ENCODE measurements at regions not wholly inside any gene's neighbourhood (a gene's known extent, or its start where the extent isn't known, plus 50 kb on each side); places are given as distances from the start of the nearest gene placed in this dataset.

GRCh38 chr10:70967591-70968587 lies 79.5 kb upstream of the PCBD1 start:
- Histone ChIP-seq H3K9ac (ENCODE audit: low read depth, low read length) (no peak overlapping the region), H3K27me3 (ENCODE audit: control insufficient read depth, insufficient read depth, low read length) (peaks cover 67% of the 10 kb centered on the region), H3K4me1 (ENCODE audit: control insufficient read depth, insufficient read depth, low read length) (no peaks in the 10 kb centered on the region), H3K4me2 (ENCODE audit: low read length) (no peak overlapping the region), H3K9me3 (replicated peaks; ENCODE audit: low read length) (no peaks in the 10 kb centered on the region), H3K36me3 (ENCODE audit: insufficient read depth, low read length) (no peaks in the 10 kb centered on the region), H3K4me3 (ENCODE audit: low read length) (no peak overlapping the region)

- H3K4me3 ChIP-seq (ENCODE audit: low read length): no peak overlapping the region
- H3K36me3 ChIP-seq (ENCODE audit: insufficient read depth, low read length): no peaks in the 10 kb centered on the region
- H3K4me2 ChIP-seq (ENCODE audit: low read length): no peak overlapping the region
- no peaks in the 10 kb centered on the region for H3K9me3 ChIP-seq (replicated peaks; ENCODE audit: low read length)
- H3K4me1 ChIP-seq (ENCODE audit: control insufficient read depth, insufficient read depth, low read length): no peaks in the 10 kb centered on the region
- no peak overlapping the region for H3K9ac ChIP-seq (ENCODE audit: low read depth, low read length)
- peaks cover 64% of the 10 kb centered on the region for H3K27me3 ChIP-seq (ENCODE audit: control insufficient read depth, insufficient read depth, low read length)
These were observed 80.8 kb upstream of the PCBD1 start for GRCh38 chr10:70969188-70969587.

GRCh38 chr10:70970830-70971229 lies 82.5 kb upstream of the PCBD1 start:
- Histone ChIP-seq H3K27me3 (ENCODE audit: control insufficient read depth, insufficient read depth, low read length) (peaks cover 66% of the 10 kb centered on the region), H3K4me1 (ENCODE audit: control insufficient read depth, insufficient read depth, low read length) (no peaks in the 10 kb centered on the region), H3K9me3 (replicated peaks; ENCODE audit: low read length) (no peaks in the 10 kb centered on the region), H3K4me3 (ENCODE audit: low read length) (no peak overlapping the region), H3K9ac (ENCODE audit: low read depth, low read length) (no peak overlapping the region), H3K36me3 (ENCODE audit: insufficient read depth, low read length) (no peaks in the 10 kb centered on the region), H3K4me2 (ENCODE audit: low read length) (no peak overlapping the region)

- Histone ChIP-seq H3K36me3 (ENCODE audit: insufficient read depth, low read length) (no peaks in the 10 kb centered on the region), H3K9me3 (replicated peaks; ENCODE audit: low read length) (no peaks in the 10 kb centered on the region), H3K4me3 (ENCODE audit: low read length) (no peak overlapping the region)
These were observed 84.9 kb upstream of the PCBD1 start for GRCh38 chr10:70973275-70973674.

GRCh38 chr10:70974351-70974901 lies 86.1 kb upstream of the PCBD1 start:
- peaks cover 54% of the 10 kb centered on the region for H3K27me3 ChIP-seq (ENCODE audit: control insufficient read depth, insufficient read depth, low read length)
- H3K36me3 ChIP-seq (ENCODE audit: insufficient read depth, low read length): no peaks in the 10 kb centered on the region
- no peak overlapping the region for H3K4me3 ChIP-seq (ENCODE audit: low read length)
- H3K4me2 ChIP-seq (ENCODE audit: low read length): no peak overlapping the region
- H3K9me3 ChIP-seq (replicated peaks; ENCODE audit: low read length): no peaks in the 10 kb centered on the region
- H3K4me1 ChIP-seq (ENCODE audit: control insufficient read depth, insufficient read depth, low read length): no peaks in the 10 kb centered on the region
- no peak overlapping the region for H3K9ac ChIP-seq (ENCODE audit: low read depth, low read length)

More at GRCh38 chr10:70973275-70973674, 84.9 kb upstream of the PCBD1 start:
- Histone ChIP-seq H3K27me3 (ENCODE audit: control insufficient read depth, insufficient read depth, low read length) (peaks cover 60% of the 10 kb centered on the region), H3K9ac (ENCODE audit: low read depth, low read length) (no peak overlapping the region), H3K4me2 (ENCODE audit: low read length) (no peak overlapping the region), H3K4me1 (ENCODE audit: control insufficient read depth, insufficient read depth, low read length) (no peaks in the 10 kb centered on the region)

- Histone ChIP-seq H3K27me3 (ENCODE audit: control insufficient read depth, insufficient read depth, low read length) (peaks cover 58% of the 10 kb centered on the region), H3K4me1 (ENCODE audit: control insufficient read depth, insufficient read depth, low read length) (no peaks in the 10 kb centered on the region), H3K36me3 (ENCODE audit: insufficient read depth, low read length) (no peaks in the 10 kb centered on the region), H3K4me3 (ENCODE audit: low read length) (no peak overlapping the region), H3K4me2 (ENCODE audit: low read length) (no peak overlapping the region), H3K9ac (ENCODE audit: low read depth, low read length) (no peak overlapping the region), H3K9me3 (replicated peaks; ENCODE audit: low read length) (no peaks in the 10 kb centered on the region)
These were observed 86.6 kb upstream of the PCBD1 start for GRCh38 chr10:70974920-70975319.

GRCh38 chr10:70976063-70976695 lies 87.8 kb upstream of the PCBD1 start:
- Histone ChIP-seq H3K27me3 (ENCODE audit: control insufficient read depth, insufficient read depth, low read length) (peaks cover 47% of the 10 kb centered on the region), H3K9me3 (replicated peaks; ENCODE audit: low read length) (no peaks in the 10 kb centered on the region), H3K4me1 (ENCODE audit: control insufficient read depth, insufficient read depth, low read length) (no peaks in the 10 kb centered on the region), H3K4me3 (ENCODE audit: low read length) (no peak overlapping the region), H3K36me3 (ENCODE audit: insufficient read depth, low read length) (no peaks in the 10 kb centered on the region), H3K4me2 (ENCODE audit: low read length) (no peak overlapping the region), H3K9ac (ENCODE audit: low read depth, low read length) (no peak overlapping the region)

GRCh38 chr10:70977625-70978024 lies 89.3 kb upstream of the PCBD1 start:
- Histone ChIP-seq H3K9me3 (replicated peaks; ENCODE audit: low read length) (no peaks in the 10 kb centered on the region), H3K4me2 (ENCODE audit: low read length) (no peak overlapping the region)

GRCh38 chr10:70978181-70978580 lies 89.8 kb upstream of the PCBD1 start:
- Histone ChIP-seq H3K4me3 (ENCODE audit: low read length) (no peak overlapping the region), H3K9ac (ENCODE audit: low read depth, low read length) (no peak overlapping the region), H3K36me3 (ENCODE audit: insufficient read depth, low read length) (no peaks in the 10 kb centered on the region), H3K4me2 (ENCODE audit: low read length) (no peak overlapping the region), H3K27me3 (ENCODE audit: control insufficient read depth, insufficient read depth, low read length) (peaks cover 60% of the 10 kb centered on the region), H3K4me1 (ENCODE audit: control insufficient read depth, insufficient read depth, low read length) (no peaks in the 10 kb centered on the region), H3K9me3 (replicated peaks; ENCODE audit: low read length) (no peaks in the 10 kb centered on the region)

More at GRCh38 chr10:70977625-70978024, 89.3 kb upstream of the PCBD1 start:
- no peaks in the 10 kb centered on the region for H3K4me1 ChIP-seq (ENCODE audit: control insufficient read depth, insufficient read depth, low read length)
- H3K27me3 ChIP-seq (ENCODE audit: control insufficient read depth, insufficient read depth, low read length): peaks cover 55% of the 10 kb centered on the region
- no peak overlapping the region for H3K4me3 ChIP-seq (ENCODE audit: low read length)
- no peak overlapping the region for H3K9ac ChIP-seq (ENCODE audit: low read depth, low read length)
- H3K36me3 ChIP-seq (ENCODE audit: insufficient read depth, low read length): no peaks in the 10 kb centered on the region

- H3K4me1 ChIP-seq (ENCODE audit: control insufficient read depth, insufficient read depth, low read length): no peaks in the 10 kb centered on the region
- no peaks in the 10 kb centered on the region for H3K36me3 ChIP-seq (ENCODE audit: insufficient read depth, low read length)
- no peak overlapping the region for H3K4me2 ChIP-seq (ENCODE audit: low read length)
- no peaks in the 10 kb centered on the region for H3K9me3 ChIP-seq (replicated peaks; ENCODE audit: low read length)
- H3K9ac ChIP-seq (ENCODE audit: low read depth, low read length): no peak overlapping the region
- H3K4me3 ChIP-seq (ENCODE audit: low read length): no peak overlapping the region
- peaks cover 61% of the 10 kb centered on the region for H3K27me3 ChIP-seq (ENCODE audit: control insufficient read depth, insufficient read depth, low read length)
These were observed 90.6 kb upstream of the PCBD1 start for GRCh38 chr10:70978816-70979480.

- Histone ChIP-seq H3K4me2 (ENCODE audit: low read length) (no peak overlapping the region), H3K4me3 (ENCODE audit: low read length) (no peak overlapping the region), H3K9me3 (replicated peaks; ENCODE audit: low read length) (no peaks in the 10 kb centered on the region), H3K27me3 (ENCODE audit: control insufficient read depth, insufficient read depth, low read length) (peaks cover 60% of the 10 kb centered on the region), H3K36me3 (ENCODE audit: insufficient read depth, low read length) (no peaks in the 10 kb centered on the region), H3K4me1 (ENCODE audit: control insufficient read depth, insufficient read depth, low read length) (no peaks in the 10 kb centered on the region), H3K9ac (ENCODE audit: low read depth, low read length) (no peak overlapping the region)
These were observed 92.3 kb upstream of the PCBD1 start for GRCh38 chr10:70980687-70981086.
